OCI-M1 (cell line): ENCODE measurements at regions not wholly inside any gene's neighbourhood (a gene's known extent, or its start where the extent isn't known, plus 50 kb on each side); places are given as distances from the start of the nearest gene placed in this dataset.

Experiments
- DNase-seq: peaks from one replicate; lab custom pipeline; 2025; lab: John Stamatoyannopoulos, UW

GRCh38 chr19:31529121-31529520, 179.9 kb upstream of the TSHZ3 start:
- no peak for DNase-seq

GRCh38 chr19:31530781-31531180, 181.5 kb upstream of the TSHZ3 start:
- DNase-seq, result no peak

GRCh38 chr19:31531326-31531725, 182.1 kb upstream of the TSHZ3 start:
- DNase-seq, result no peak

- no peak for DNase-seq
Measured at GRCh38 chr19:31532034-31532433, 182.8 kb upstream of the TSHZ3 start.

GRCh38 chr19:31533114-31533513, 183.9 kb upstream of the TSHZ3 start:
- DNase-seq, result no peak

- no peak for DNase-seq
Measured at GRCh38 chr19:31534231-31534630, 185.0 kb upstream of the TSHZ3 start.

- no peak for DNase-seq
Measured at GRCh38 chr19:31534786-31535657, 185.8 kb upstream of the TSHZ3 start.

- no peak for DNase-seq
Measured at GRCh38 chr19:31535691-31536460, 186.6 kb upstream of the TSHZ3 start.

- DNase-seq, result no peak
Measured at GRCh38 chr19:31537136-31537535, 187.9 kb upstream of the TSHZ3 start.

GRCh38 chr19:31537902-31538301, 188.7 kb upstream of the TSHZ3 start:
- DNase-seq, result peak; percentile 28

- DNase-seq, result no peak
Measured at GRCh38 chr19:31538879-31539278, 189.6 kb upstream of the TSHZ3 start.

GRCh38 chr19:31539386-31539785, 190.2 kb upstream of the TSHZ3 start:
- DNase-seq, result no peak

- no peak for DNase-seq
Measured at GRCh38 chr19:31541396-31541795, 192.2 kb upstream of the TSHZ3 start.

- no peak for DNase-seq
Measured at GRCh38 chr19:31543456-31543855, 194.2 kb upstream of the TSHZ3 start.

- DNase-seq, result no peak
Measured at GRCh38 chr19:31545777-31546176, 196.5 kb upstream of the TSHZ3 start.

GRCh38 chr19:31546205-31546960, 197.1 kb upstream of the TSHZ3 start:
- DNase-seq, result no peak

GRCh38 chr19:31548941-31549340, 199.7 kb upstream of the TSHZ3 start:
- DNase-seq, result peak; percentile 9

- DNase-seq, result no peak
Measured at GRCh38 chr19:31553112-31553845, 204.0 kb upstream of the TSHZ3 start.

GRCh38 chr19:31553846-31554215, 204.6 kb upstream of the TSHZ3 start:
- DNase-seq, result no peak

- DNase-seq, result no peak
Measured at GRCh38 chr19:31554360-31554759, 205.1 kb upstream of the TSHZ3 start.

- no peak for DNase-seq
Measured at GRCh38 chr19:31555634-31556215, 206.5 kb upstream of the TSHZ3 start.
